HFFc6 (cell line): ENCODE measurements at regions not wholly inside any gene's neighbourhood (a gene's known extent, or its start where the extent isn't known, plus 50 kb on each side); places are given as distances from the start of the nearest gene placed in this dataset.

ENCODE experiments used
- DNase-seq: peaks from one replicate; pipeline ENCODE4 v3.0.0-alpha.2; 2018
- H3K27ac Mint-ChIP-seq: 2 replicates; pipeline ENCODE4 v1.8.0; 2020; ENCODE audit warnings: mild to moderate bottlenecking, mixed read lengths
- H3K27me3 Mint-ChIP-seq: 2 replicates; pipeline ENCODE4 v1.8.0; 2021; ENCODE audit warnings: mild to moderate bottlenecking, moderate library complexity, mixed read lengths; ENCODE audit not compliant: insufficient read depth
- H3K36me3 Mint-ChIP-seq: 2 replicates; pipeline ENCODE4 v1.8.0; 2021; ENCODE audit warnings: low read depth, mixed read lengths
- H3K4me1 Mint-ChIP-seq: 2 replicates; pipeline ENCODE4 v1.8.0; 2020; ENCODE audit warnings: low read depth, mixed read lengths
- H3K4me3 Mint-ChIP-seq: 2 replicates; pipeline ENCODE4 v1.8.0; 2020; ENCODE audit warnings: mild to moderate bottlenecking, moderate library complexity, mixed read lengths
- H3K9me3 Mint-ChIP-seq: 2 replicates; pipeline ENCODE4 v1.8.0; 2020; ENCODE audit warnings: mild to moderate bottlenecking, mixed read lengths
- CTCF ChIP-seq: fragments of 200-600 bp; sonication (generic); IDR thresholded peaks from 2 replicates; pipeline ENCODE4 v1.5.0; 2021; ENCODE audit warnings: antibody characterized with exemption, mild to moderate bottlenecking

GRCh38 chr7:438916-439315 is 80.7 kb downstream of the PDGFA start:
- Mint-ChIP-seq H3K9me3 (no peaks in the 10 kb centered on the region), H3K27ac (no peak overlapping the region), H3K4me3 (no peak overlapping the region), H3K4me1 (no peaks in the 10 kb centered on the region), H3K36me3 (no peaks in the 10 kb centered on the region), H3K27me3 (peaks cover 20% of the 10 kb centered on the region)
- TF ChIP-seq CTCF = no peak
- DNase-seq = no peak

- no peaks in the 10 kb centered on the region for H3K9me3 Mint-ChIP-seq
- H3K36me3 Mint-ChIP-seq = no peaks in the 10 kb centered on the region
- peaks cover 19% of the 10 kb centered on the region for H3K27me3 Mint-ChIP-seq
- H3K27ac Mint-ChIP-seq = no peak overlapping the region
- no peak overlapping the region for H3K4me3 Mint-ChIP-seq
- TF ChIP-seq CTCF = no peak
- no peak for DNase-seq
- H3K4me1 Mint-ChIP-seq = no peaks in the 10 kb centered on the region
Measured at GRCh38 chr7:440059-440749, 79.4 kb downstream of the PDGFA start.

GRCh38 chr7:441684-442421 is 77.8 kb downstream of the PDGFA start:
- no peak for TF ChIP-seq CTCF
- H3K27ac Mint-ChIP-seq = no peak overlapping the region
- no peak for DNase-seq
- no peak overlapping the region for H3K4me3 Mint-ChIP-seq
- peaks cover 17% of the 10 kb centered on the region for H3K27me3 Mint-ChIP-seq
- no peaks in the 10 kb centered on the region for H3K36me3 Mint-ChIP-seq
- H3K9me3 Mint-ChIP-seq = no peaks in the 10 kb centered on the region
- H3K4me1 Mint-ChIP-seq = no peaks in the 10 kb centered on the region

GRCh38 chr7:442457-442856 is 77.2 kb downstream of the PDGFA start:
- Mint-ChIP-seq H3K27me3 (peaks cover 17% of the 10 kb centered on the region), H3K27ac (no peak overlapping the region), H3K9me3 (no peaks in the 10 kb centered on the region), H3K4me3 (no peak overlapping the region), H3K4me1 (no peaks in the 10 kb centered on the region), H3K36me3 (no peaks in the 10 kb centered on the region)
- no peak for TF ChIP-seq CTCF
- no peak for DNase-seq

GRCh38 chr7:443279-443833 is 76.3 kb downstream of the PDGFA start:
- no peaks in the 10 kb centered on the region for H3K4me1 Mint-ChIP-seq
- no peak overlapping the region for H3K4me3 Mint-ChIP-seq
- no peak overlapping the region for H3K27ac Mint-ChIP-seq
- no peaks in the 10 kb centered on the region for H3K36me3 Mint-ChIP-seq
- H3K27me3 Mint-ChIP-seq = peaks cover 17% of the 10 kb centered on the region
- DNase-seq = no peak
- no peaks in the 10 kb centered on the region for H3K9me3 Mint-ChIP-seq
- TF ChIP-seq CTCF = no peak
